IMR-90 (cell line): ENCODE measurements at regions not wholly inside any gene's neighbourhood (a gene's known extent, or its start where the extent isn't known, plus 50 kb on each side); places are given as distances from the start of the nearest gene placed in this dataset.

Source experiments
- ATAC-seq: fragments of 200-7000 bp; cut with Tn5 transposase; 2 replicates; pipeline ENCODE4 v1.9.1; 2020; ENCODE audit warnings: low read depth, mild to moderate bottlenecking, moderate library complexity
- BruUV-seq: library from RNA; stranded (reverse); fragments of 400-500 nt; replicated peaks from 2 replicates; lab custom pipeline; 2021; lab: Mats Ljungman, UMichigan
- CTCF ChIA-PET: fragments of 300-600 bp; formaldehyde crosslinking; extraction: SDS; loops from one replicate; lab custom pipeline; 2021; ENCODE audit warnings: antibody characterized with exemption; lab: Yijun Ruan, JAX
- POLR2A ChIA-PET: fragments of 300-600 bp; sonication (Branson Sonifier 250); formaldehyde crosslinking; loops from one replicate; lab custom pipeline; 2022; ENCODE audit warnings: antibody characterized with exemption; ENCODE audit not compliant: unreplicated experiment; lab: Charles Lee
- DNase-seq: peaks from one replicate; pipeline ENCODE4 v3.0.0; 2013
- H2AFZ ChIP-seq: replicated peaks from 2 replicates; pipeline ENCODE3; 2013; ENCODE audit warnings: low read length, mild to moderate bottlenecking; ENCODE audit not compliant: poor library complexity
- H2AK5ac ChIP-seq: 2 replicates; pipeline ENCODE4 v1.6.1; 2013; ENCODE audit warnings: low read depth, low read length, inconsistent platforms
- H2AK9ac ChIP-seq: replicated peaks from 2 replicates; pipeline ENCODE3; 2013; ENCODE audit warnings: mild to moderate bottlenecking, low read depth, low read length, moderate library complexity; ENCODE audit not compliant: poor library complexity
- H2BK120ac ChIP-seq: 2 replicates; pipeline ENCODE4 v1.6.1; 2013; ENCODE audit warnings: low read depth, low read length, inconsistent platforms
- H2BK15ac ChIP-seq: 3 replicates; pipeline ENCODE4 v1.6.1; 2013; ENCODE audit warnings: low read depth, low read length, inconsistent platforms
- H2BK20ac ChIP-seq: 2 replicates; pipeline ENCODE4 v1.6.1; 2013; ENCODE audit warnings: low read depth, mild to moderate bottlenecking, inconsistent platforms, low read length, moderate library complexity
- H2BK5ac ChIP-seq: 2 replicates; pipeline ENCODE4 v1.6.1; 2013; ENCODE audit warnings: mild to moderate bottlenecking, low read depth, low read length, inconsistent platforms; ENCODE audit not compliant: poor library complexity, severe bottlenecking
- H3K14ac ChIP-seq: replicated peaks from 2 replicates; pipeline ENCODE4 v1.6.1; 2013; ENCODE audit warnings: low read depth, low read length, inconsistent platforms
- H3K18ac ChIP-seq: 2 replicates; pipeline ENCODE4 v1.6.1; 2013; ENCODE audit warnings: low read depth, low read length, control low read depth
- H3K23ac ChIP-seq: 2 replicates; pipeline ENCODE4 v1.6.1; 2013; ENCODE audit warnings: low read depth, low read length, inconsistent platforms
- H3K27ac ChIP-seq: 2 replicates; pipeline ENCODE4 v1.5.1; 2013; ENCODE audit warnings: mild to moderate bottlenecking, control low read depth, low read length; ENCODE audit not compliant: insufficient read depth
- H3K27me3 ChIP-seq: 2 replicates; pipeline ENCODE4 v1.6.1; 2013; ENCODE audit warnings: low read length; ENCODE audit not compliant: control insufficient read depth, insufficient read depth
- H3K36me3 ChIP-seq: 2 replicates; pipeline ENCODE4 v1.6.1; 2013; ENCODE audit warnings: low read length, mixed read lengths; ENCODE audit not compliant: control insufficient read depth, insufficient read depth
- H3K4ac ChIP-seq: 2 replicates; pipeline ENCODE4 v1.6.1; 2013; ENCODE audit warnings: low read depth, low read length, inconsistent platforms
- H3K4me1 ChIP-seq: 2 replicates; pipeline ENCODE4 v1.6.1; 2013; ENCODE audit warnings: low read length, mixed read lengths; ENCODE audit not compliant: control insufficient read depth, insufficient read depth
- H3K4me2 ChIP-seq: 2 replicates; pipeline ENCODE4 v1.6.1; 2013; ENCODE audit warnings: low read depth, mild to moderate bottlenecking, control low read depth, low read length, moderate library complexity
- H3K4me3 ChIP-seq: 2 replicates; pipeline ENCODE4 v1.5.1; 2013; ENCODE audit warnings: low read depth, mild to moderate bottlenecking, control low read depth, low read length, moderate library complexity; ENCODE audit not compliant: insufficient read depth
- H3K56ac ChIP-seq: 2 replicates; pipeline ENCODE4 v1.6.1; 2013; ENCODE audit warnings: low read length, inconsistent platforms; ENCODE audit not compliant: insufficient read depth; ENCODE audit errors: extremely low read depth
- H3K79me1 ChIP-seq, 2 experiments: 2 replicates each; pipeline ENCODE4 v1.6.1; 2013; ENCODE audit warnings: low read length in 2 of 2, inconsistent platforms in 1 of 2, low read depth in 1 of 2
- H3K9ac ChIP-seq: 2 replicates; pipeline ENCODE4 v1.6.1; 2013; ENCODE audit warnings: low read depth, low read length, control low read depth
- H3K9me1 ChIP-seq: 2 replicates; pipeline ENCODE4 v1.6.1; 2013; ENCODE audit warnings: low read length, inconsistent platforms; ENCODE audit not compliant: insufficient read depth
- H3K9me3 ChIP-seq: 2 replicates; pipeline ENCODE4 v1.6.1; 2013; ENCODE audit warnings: low read length; ENCODE audit not compliant: control insufficient read depth, insufficient read depth
- H4K20me1 ChIP-seq: 2 replicates; pipeline ENCODE4 v1.6.1; 2013; ENCODE audit warnings: low read length, inconsistent platforms; ENCODE audit not compliant: insufficient read depth
- H4K5ac ChIP-seq: 2 replicates; pipeline ENCODE4 v1.6.1; 2013; ENCODE audit warnings: mild to moderate bottlenecking, low read depth, low read length, control low read depth
- H4K8ac ChIP-seq, 2 experiments: 2 replicates each; pipeline ENCODE4 v1.6.1; 2013; ENCODE audit warnings: low read depth in 2 of 2, low read length in 2 of 2, control low read depth in 1 of 2, inconsistent platforms in 1 of 2
- H4K91ac ChIP-seq: 2 replicates; pipeline ENCODE4 v1.6.1; 2013; ENCODE audit warnings: low read depth, low read length, inconsistent platforms; ENCODE audit not compliant: insufficient read depth
- CEBPB ChIP-seq: IDR thresholded peaks from 2 replicates; pipeline ENCODE4 v1.6.1; 2012; ENCODE audit warnings: low read depth, low read length, improper control_type of control experiment
- MAZ ChIP-seq: IDR thresholded peaks from 2 replicates; pipeline ENCODE4 v1.6.1; 2012; ENCODE audit warnings: low read depth, mild to moderate bottlenecking, low read length, improper control_type of control experiment, moderate library complexity, borderline replicate concordance
- RCOR1 ChIP-seq: IDR thresholded peaks from 2 replicates; pipeline ENCODE4 v1.6.1; 2012; ENCODE audit warnings: mild to moderate bottlenecking, low read length, improper control_type of control experiment; ENCODE audit not compliant: insufficient replicate concordance
- SMC3 ChIP-seq: fragments of 150-350 bp; IDR thresholded peaks from 2 replicates; pipeline ENCODE4 v1.6.1; 2016; ENCODE audit warnings: low read depth, mild to moderate bottlenecking, antibody characterized with exemption, low read length, moderate library complexity
- dilution Hi-C: fragments of 300-500 bp; cut with HindIII; formaldehyde crosslinking; loops from one replicate; pipeline ENCODE4 v1.14.3; 2018; ENCODE audit warnings: low sequenced_read_pairs; ENCODE audit not compliant: unreplicated experiment
- in situ Hi-C: fragments of 300-500 bp; cut with MboI; formaldehyde crosslinking; loops from 3 replicates; pipeline ENCODE4 v1.14.3; 2019; ENCODE audit warnings: low sequenced_read_pairs, inconsistent platforms, mixed read lengths
- intact Hi-C: fragments of 100-400 bp; cut with micrococcal nuclease; formaldehyde crosslinking; loops from 2 replicates; pipeline ENCODE4 v1.10.0; 2022

- POLR2A ChIA-PET, result no interaction called here
- in situ Hi-C loops, result no loop called here
- no peak overlapping the region for H3K14ac ChIP-seq
These were observed 384.6 kb upstream of the CD180 start for GRCh38 chr5:67581203-67581602.

More at GRCh38 chr5:67581203-67581602, 384.6 kb upstream of the CD180 start:
- Histone ChIP-seq H2AK9ac (no peak overlapping the region), H3K56ac (no peak overlapping the region), H3K4ac (no peak overlapping the region), H2AK5ac (no peak overlapping the region), H4K20me1 (no peaks in the 10 kb centered on the region), H3K4me1 (no peaks in the 10 kb centered on the region; the same call in 1 of the 2 replicates), H4K91ac (no peak overlapping the region), H3K4me3 (no peak overlapping the region), H3K79me1 (no peaks in the 10 kb centered on the region), H2BK20ac (no peak overlapping the region), H2AFZ (no peak overlapping the region), H3K9me3 (no peaks in the 10 kb centered on the region; the same call in 1 of the 2 replicates), H4K5ac (no peak overlapping the region), H2BK120ac (no peak overlapping the region), H3K9me1 (no peaks in the 10 kb centered on the region), H3K27me3 (no peaks in the 10 kb centered on the region), H3K9ac (no peak overlapping the region), H3K23ac (no peak overlapping the region), H3K4me2 (no peak overlapping the region), H2BK5ac (no peak overlapping the region), H2BK15ac (no peak overlapping the region), H3K36me3 (no peaks in the 10 kb centered on the region), H3K27ac (no peak overlapping the region), H3K18ac (no peak overlapping the region), H4K8ac (no peak overlapping the region)
- CTCF ChIA-PET, result no interaction called here
- BruUV-seq, result no TSS peak
- TF ChIP-seq CEBPB (no peak), MAZ (no peak), SMC3 (no peak), RCOR1 (no peak)
- ATAC-seq (no peak), DNase-seq (no peak)
- intact Hi-C loops, result no loop called here
- dilution Hi-C loops, result no loop called here
